GM12872 (cell line): ENCODE measurements at regions not wholly inside any gene's neighbourhood (a gene's known extent, or its start where the extent isn't known, plus 50 kb on each side); places are given as distances from the start of the nearest gene placed in this dataset.
A peak's percentile ranks its signal among the peaks of the same experiment; 100 is the strongest.

Experiments used
- CTCF ChIP-seq: IDR thresholded peaks from 3 replicates; pipeline ENCODE4 v1.5.1; 2011; ENCODE audit warnings: low read depth, mild to moderate bottlenecking, low read length, moderate library complexity; ENCODE audit not compliant: insufficient read depth

GRCh38 chr2:220678943-220679342 is 893.2 kb downstream of the EPHA4 start:
- TF ChIP-seq CTCF = no peak

GRCh38 chr2:220682616-220683015 is 889.5 kb downstream of the EPHA4 start:
- no peak for TF ChIP-seq CTCF

DNA sequence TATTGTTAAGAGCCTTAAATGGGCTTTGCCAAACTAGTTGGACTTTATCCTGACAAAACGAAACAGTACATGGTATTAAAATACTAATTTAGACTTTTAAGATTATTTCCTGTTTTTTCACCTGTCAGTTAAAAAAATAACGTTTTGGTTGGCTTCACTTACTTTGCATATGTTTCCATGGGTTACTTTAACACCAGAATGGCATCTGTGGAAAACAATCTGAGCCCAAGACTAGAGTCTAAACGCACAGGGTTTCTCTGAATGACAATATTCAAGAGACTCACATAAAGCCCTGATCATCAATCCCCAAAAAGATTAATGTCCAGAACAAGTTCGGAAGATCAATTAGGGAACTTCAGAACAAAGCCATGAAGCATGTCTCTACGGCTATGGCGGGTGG is 888.0 kb downstream of the EPHA4 start:
- TF ChIP-seq CTCF = no peak

- peak; percentile 78 for TF ChIP-seq CTCF
These were observed 884.8 kb downstream of the EPHA4 start for GRCh38 chr2:220687231-220687843.

- no peak for TF ChIP-seq CTCF
These were observed 876.5 kb downstream of the EPHA4 start for GRCh38 chr2:220695397-220696279.

DNA sequence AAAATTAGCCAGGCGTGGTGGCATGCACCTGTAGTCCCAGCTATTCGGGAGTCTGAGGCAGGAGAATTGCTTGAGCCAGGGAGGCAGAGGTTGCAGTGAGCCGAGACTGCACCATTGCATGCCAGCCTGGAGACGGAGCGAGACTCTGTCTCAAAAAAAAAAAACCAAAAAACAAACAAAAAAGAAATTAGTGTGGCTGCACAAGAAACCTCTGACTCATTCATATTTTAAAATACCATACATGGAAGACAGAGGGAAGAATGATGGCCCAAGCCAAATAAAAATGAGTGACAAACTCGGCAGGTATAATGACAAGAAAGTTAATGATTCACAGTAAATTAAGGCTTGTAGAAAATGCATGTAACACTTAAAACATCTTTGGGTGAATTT is 875.8 kb downstream of the EPHA4 start:
- no peak for TF ChIP-seq CTCF

DNA sequence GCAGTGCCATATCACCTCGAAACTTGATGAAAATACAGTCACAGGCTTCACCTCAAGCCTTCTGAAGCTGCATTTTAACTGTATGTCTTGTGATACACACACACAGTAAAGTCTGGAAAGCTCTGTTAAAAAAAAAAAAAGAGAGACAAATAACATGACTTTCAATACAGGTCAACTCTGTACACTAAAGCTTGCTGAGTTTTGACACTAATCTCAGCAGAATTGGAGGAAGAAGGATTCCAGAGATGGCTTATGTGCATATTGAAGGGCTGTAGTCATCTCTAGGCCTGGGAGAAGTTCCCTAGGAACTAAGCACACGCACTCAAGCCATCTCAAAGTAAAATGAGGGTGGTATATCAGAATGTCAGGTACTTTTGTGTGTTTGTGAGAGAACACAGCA is 875.1 kb downstream of the EPHA4 start:
- no peak for TF ChIP-seq CTCF
